SU-DHL-6 (cell line): ENCODE measurements at regions not wholly inside any gene's neighbourhood (a gene's known extent, or its start where the extent isn't known, plus 50 kb on each side); places are given as distances from the start of the nearest gene placed in this dataset.

Experiments used
- EZH2phosphoT487 ChIP-seq: fragments of 200-600 bp; sonication (generic), shearing (Covaris generic); conservative IDR thresholded peaks from 2 replicates; pipeline ENCODE4 v1.6.1; 2018; ENCODE audit warnings: mild to moderate bottlenecking, antibody characterized with exemption, low read length, moderate library complexity, mixed read lengths
- TF ChIP-seq, protein P1 (sequence below): fragments of 200-600 bp; sonication (generic); IDR thresholded peaks from one replicate; pipeline ENCODE4 v1.5.1; 2017; ENCODE audit warnings: antibody characterized with exemption, mild to moderate bottlenecking, low read length, moderate library complexity; ENCODE audit not compliant: insufficient read depth, poor library complexity, severe bottlenecking

GRCh38 chr11:10394229-10395101, 60.6 kb upstream of the AMPD3 start:
- TF ChIP-seq, protein P1, sequence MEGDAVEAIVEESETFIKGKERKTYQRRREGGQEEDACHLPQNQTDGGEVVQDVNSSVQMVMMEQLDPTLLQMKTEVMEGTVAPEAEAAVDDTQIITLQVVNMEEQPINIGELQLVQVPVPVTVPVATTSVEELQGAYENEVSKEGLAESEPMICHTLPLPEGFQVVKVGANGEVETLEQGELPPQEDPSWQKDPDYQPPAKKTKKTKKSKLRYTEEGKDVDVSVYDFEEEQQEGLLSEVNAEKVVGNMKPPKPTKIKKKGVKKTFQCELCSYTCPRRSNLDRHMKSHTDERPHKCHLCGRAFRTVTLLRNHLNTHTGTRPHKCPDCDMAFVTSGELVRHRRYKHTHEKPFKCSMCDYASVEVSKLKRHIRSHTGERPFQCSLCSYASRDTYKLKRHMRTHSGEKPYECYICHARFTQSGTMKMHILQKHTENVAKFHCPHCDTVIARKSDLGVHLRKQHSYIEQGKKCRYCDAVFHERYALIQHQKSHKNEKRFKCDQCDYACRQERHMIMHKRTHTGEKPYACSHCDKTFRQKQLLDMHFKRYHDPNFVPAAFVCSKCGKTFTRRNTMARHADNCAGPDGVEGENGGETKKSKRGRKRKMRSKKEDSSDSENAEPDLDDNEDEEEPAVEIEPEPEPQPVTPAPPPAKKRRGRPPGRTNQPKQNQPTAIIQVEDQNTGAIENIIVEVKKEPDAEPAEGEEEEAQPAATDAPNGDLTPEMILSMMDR: no peak
- no peak for TF ChIP-seq EZH2phosphoT487
